GM13977 (cell line): ENCODE measurements at regions not wholly inside any gene's neighbourhood (a gene's known extent, or its start where the extent isn't known, plus 50 kb on each side); places are given as distances from the start of the nearest gene placed in this dataset.

Experiments used
- DNase-seq: peaks from one replicate; pipeline ENCODE4 v3.0.0; 2012; ENCODE audit warnings: low spot score
- CTCF ChIP-seq: IDR thresholded peaks from 2 replicates; pipeline ENCODE4 v1.5.1; 2012; ENCODE audit warnings: mild to moderate bottlenecking, control low read depth; ENCODE audit not compliant: insufficient read depth; ENCODE audit errors: extremely low read depth, missing control alignments
- in situ Hi-C: fragments of 300-500 bp; cut with MboI; formaldehyde crosslinking; loops from one replicate; pipeline ENCODE4 v1.12.0; 2022; ENCODE audit warnings: low sequenced_read_pairs, low pct_unique_long_range_greater_than_20kb, mixed read lengths, inconsistent platforms; ENCODE audit not compliant: unreplicated experiment

- no peak for DNase-seq
- in situ Hi-C loops: no loop called here
- TF ChIP-seq CTCF: no peak
These were observed 255.4 kb downstream of the SDHAF3 start for GRCh38 chr7:97372882-97373281.

GRCh38 chr7:97373736-97374135 lies 256.2 kb downstream of the SDHAF3 start:
- no peak for TF ChIP-seq CTCF
- in situ Hi-C loops: no loop called here
- no peak for DNase-seq

- TF ChIP-seq CTCF: no peak
- in situ Hi-C loops: no loop called here
- no peak for DNase-seq
These were observed 260.2 kb downstream of the SDHAF3 start for GRCh38 chr7:97377713-97378112.

- in situ Hi-C loops: no loop called here
- DNase-seq: no peak
- no peak for TF ChIP-seq CTCF
These were observed 264.5 kb downstream of the SDHAF3 start for GRCh38 chr7:97381815-97382554.

GRCh38 chr7:97390052-97390451 lies 272.6 kb downstream of the SDHAF3 start:
- no peak for DNase-seq
- TF ChIP-seq CTCF: no peak
- in situ Hi-C loops: no loop called here

GRCh38 chr7:97390915-97391593 lies 273.6 kb downstream of the SDHAF3 start:
- no peak for DNase-seq
- TF ChIP-seq CTCF: no peak
- in situ Hi-C loops: no loop called here
